HEK293 (cell line): ENCODE measurements at regions not wholly inside any gene's neighbourhood (a gene's known extent, or its start where the extent isn't known, plus 50 kb on each side); places are given as distances from the start of the nearest gene placed in this dataset.

Experiments used
- CTCF ChIA-PET: fragments of 350-600 bp; formaldehyde crosslinking; extraction: SDS; loops from one replicate; lab custom pipeline; 2021; ENCODE audit warnings: antibody characterized with exemption; lab: Yijun Ruan, JAX
- POLR2A ChIA-PET: fragments of 300-600 bp; formaldehyde crosslinking; extraction: SDS; loops from one replicate; lab custom pipeline; 2020; ENCODE audit warnings: antibody characterized with exemption, inconsistent platforms; lab: Yijun Ruan, JAX
- H3K27ac ChIP-seq: fragments of 200-500 bp; sonication (Bioruptor generic); 2 replicates; pipeline ENCODE4 v1.5.1; 2014; ENCODE audit warnings: low read depth, low read length, control low read depth, inconsistent platforms; ENCODE audit errors: extremely low read depth
- H3K36me3 ChIP-seq, 2 experiments: fragments of 200-500 bp in 1 of 2; sonication (Bioruptor generic) in 1 of 2; 1 replicate in 1 of 2; 2 replicates in 1 of 2; pipeline ENCODE4 v1.5.1; 2014 to 2017; ENCODE audit warnings: inconsistent platforms in 2 of 2, low read length in 2 of 2; ENCODE audit not compliant: control insufficient read depth in 2 of 2, insufficient read depth in 1 of 2
- H3K4me1 ChIP-seq: fragments of 200-500 bp; sonication (Bioruptor generic); 2 replicates; pipeline ENCODE4 v1.5.1; 2014; ENCODE audit warnings: mild to moderate bottlenecking, low read length, inconsistent platforms; ENCODE audit not compliant: control insufficient read depth, insufficient read depth
- H3K4me3 ChIP-seq: 2 replicates; pipeline ENCODE4 v1.5.1; 2011; ENCODE audit warnings: low read depth, mild to moderate bottlenecking, control low read depth, low read length, moderate library complexity
- H3K9me3 ChIP-seq: fragments of 200-500 bp; sonication (Bioruptor generic); 2 replicates; pipeline ENCODE4 v1.5.1; 2014; ENCODE audit warnings: low read depth, low read length, inconsistent platforms; ENCODE audit not compliant: control insufficient read depth, insufficient read depth
- BCL11A ChIP-seq: fragments of 450-650 bp; formaldehyde crosslinking; IDR thresholded peaks from 2 replicates; pipeline ENCODE4 v1.5.1; 2016; ENCODE audit warnings: low read depth, missing biosample characterization, missing genetic modification characterization
- EGR2 ChIP-seq: fragments of 450-650 bp; formaldehyde crosslinking; IDR thresholded peaks from 2 replicates; pipeline ENCODE4 v1.5.1; 2016; ENCODE audit warnings: low read depth, missing biosample characterization, missing genetic modification characterization
- GLIS1 ChIP-seq: fragments of 450-650 bp; formaldehyde crosslinking; IDR thresholded peaks from 2 replicates; pipeline ENCODE4 v1.5.1; 2016; ENCODE audit warnings: missing biosample characterization, missing genetic modification characterization
- KLF17 ChIP-seq: fragments of 450-650 bp; formaldehyde crosslinking; IDR thresholded peaks from 2 replicates; pipeline ENCODE4 v1.5.1; 2016; ENCODE audit warnings: missing biosample characterization, missing genetic modification characterization
- KLF8 ChIP-seq: fragments of 450-650 bp; formaldehyde crosslinking; IDR thresholded peaks from 2 replicates; pipeline ENCODE4 v1.5.1; 2016; ENCODE audit warnings: missing biosample characterization, missing genetic modification characterization
- REST ChIP-seq: fragments of 450-650 bp; formaldehyde crosslinking; IDR thresholded peaks from 2 replicates; pipeline ENCODE4 v1.5.1; 2016; ENCODE audit warnings: missing biosample characterization, missing genetic modification characterization
- ZBTB10 ChIP-seq: fragments of 450-650 bp; formaldehyde crosslinking; IDR thresholded peaks from 2 replicates; pipeline ENCODE4 v1.5.1; 2016; ENCODE audit warnings: missing biosample characterization, missing genetic modification characterization
- ZNF133 ChIP-seq: fragments of 450-650 bp; formaldehyde crosslinking; IDR thresholded peaks from 2 replicates; pipeline ENCODE4 v1.5.1; 2016; ENCODE audit warnings: missing biosample characterization, missing genetic modification characterization
- ZNF138 ChIP-seq: fragments of 450-650 bp; formaldehyde crosslinking; IDR thresholded peaks from 2 replicates; pipeline ENCODE4 v1.5.1; 2016; ENCODE audit warnings: missing biosample characterization, missing genetic modification characterization, borderline replicate concordance
- ZNF175 ChIP-seq: fragments of 450-650 bp; formaldehyde crosslinking; IDR thresholded peaks from 2 replicates; pipeline ENCODE4 v1.5.1; 2016; ENCODE audit warnings: missing biosample characterization, missing genetic modification characterization
- ZNF362 ChIP-seq: fragments of 450-650 bp; formaldehyde crosslinking; IDR thresholded peaks from 2 replicates; pipeline ENCODE4 v1.5.1; 2016; ENCODE audit warnings: missing biosample characterization, missing genetic modification characterization
- ZNF404 ChIP-seq: fragments of 450-650 bp; formaldehyde crosslinking; IDR thresholded peaks from 2 replicates; pipeline ENCODE4 v1.5.1; 2017; ENCODE audit warnings: missing biosample characterization, missing genetic modification characterization
- ZNF558 ChIP-seq: fragments of 450-650 bp; formaldehyde crosslinking; IDR thresholded peaks from 2 replicates; pipeline ENCODE4 v1.5.1; 2016; ENCODE audit warnings: missing biosample characterization, missing genetic modification characterization
- ZNF560 ChIP-seq: fragments of 450-650 bp; formaldehyde crosslinking; IDR thresholded peaks from 2 replicates; pipeline ENCODE4 v1.5.1; 2017; ENCODE audit warnings: missing biosample characterization, missing genetic modification characterization, borderline replicate concordance
- ZNF561 ChIP-seq: fragments of 450-650 bp; IDR thresholded peaks from 2 replicates; pipeline ENCODE4 v1.5.1; 2018; ENCODE audit warnings: missing biosample characterization, missing genetic modification characterization, borderline replicate concordance
- ZNF600 ChIP-seq: fragments of 450-650 bp; formaldehyde crosslinking; IDR thresholded peaks from 2 replicates; pipeline ENCODE4 v1.5.1; 2016; ENCODE audit warnings: missing biosample characterization, missing genetic modification characterization
- ZNF792 ChIP-seq: fragments of 450-650 bp; formaldehyde crosslinking; IDR thresholded peaks from 2 replicates; pipeline ENCODE4 v1.5.1; 2016; ENCODE audit warnings: missing biosample characterization, missing genetic modification characterization
- ZSCAN18 ChIP-seq: fragments of 450-650 bp; formaldehyde crosslinking; IDR thresholded peaks from 2 replicates; pipeline ENCODE4 v1.5.1; 2016; ENCODE audit warnings: missing biosample characterization, missing genetic modification characterization
- ZSCAN23 ChIP-seq: fragments of 450-650 bp; formaldehyde crosslinking; IDR thresholded peaks from 2 replicates; pipeline ENCODE4 v1.5.1; 2016; ENCODE audit warnings: missing biosample characterization, missing genetic modification characterization

- H3K4me1 ChIP-seq: no peaks in the 10 kb centered on the region
- ChIA-PET CTCF (no interaction called here), POLR2A (no interaction called here)
- H3K27ac ChIP-seq: no peak overlapping the region
- no peaks in the 10 kb centered on the region for H3K36me3 ChIP-seq
- TF ChIP-seq KLF17 (tag by site-specific recombination) (no peak), ZNF560 (tag by site-specific recombination) (no peak), EGR2 (tag by site-specific recombination) (no peak), ZNF175 (tag by site-specific recombination) (no peak), ZNF133 (tag by site-specific recombination) (no peak), ZNF600 (no peak), ZNF138 (tag by site-specific recombination) (no peak), GLIS1 (tag by site-specific recombination) (no peak), ZSCAN23 (tag by site-specific recombination) (no peak), ZSCAN18 (tag by site-specific recombination) (no peak), KLF8 (tag by site-specific recombination) (no peak), ZNF362 (tag by site-specific recombination) (no peak), ZNF558 (tag by site-specific recombination) (no peak), REST (tag by site-specific recombination) (no peak), BCL11A (no peak), ZNF792 (tag by site-specific recombination) (no peak), ZNF561 (no peak), ZNF404 (no peak), ZBTB10 (tag by site-specific recombination) (no peak)
- H3K9me3 ChIP-seq: no peaks in the 10 kb centered on the region
- no peak overlapping the region for H3K4me3 ChIP-seq
Measured at GRCh38 chr5:23368393-23368792, 139.0 kb upstream of the PRDM9 start.
